Fibroblast of the aortic adventitia (primary cell): ENCODE measurements at regions not wholly inside any gene's neighbourhood (a gene's known extent, or its start where the extent isn't known, plus 50 kb on each side); places are given as distances from the start of the nearest gene placed in this dataset.

Experiments
- DNase-seq: peaks from one replicate; pipeline ENCODE4 v3.0.0-alpha.2; 2010; ENCODE audit warnings: low read depth
- H3K4me3 ChIP-seq: 2 replicates; pipeline ENCODE4 v1.5.1; 2011; ENCODE audit warnings: low read depth, mild to moderate bottlenecking, control low read depth, low read length, moderate library complexity
- TF ChIP-seq, protein P1 (sequence below): IDR thresholded peaks from 2 replicates; pipeline ENCODE4 v1.5.1; 2011; ENCODE audit warnings: mild to moderate bottlenecking, low read length, control low read depth, inconsistent platforms; ENCODE audit not compliant: insufficient read depth

DNA sequence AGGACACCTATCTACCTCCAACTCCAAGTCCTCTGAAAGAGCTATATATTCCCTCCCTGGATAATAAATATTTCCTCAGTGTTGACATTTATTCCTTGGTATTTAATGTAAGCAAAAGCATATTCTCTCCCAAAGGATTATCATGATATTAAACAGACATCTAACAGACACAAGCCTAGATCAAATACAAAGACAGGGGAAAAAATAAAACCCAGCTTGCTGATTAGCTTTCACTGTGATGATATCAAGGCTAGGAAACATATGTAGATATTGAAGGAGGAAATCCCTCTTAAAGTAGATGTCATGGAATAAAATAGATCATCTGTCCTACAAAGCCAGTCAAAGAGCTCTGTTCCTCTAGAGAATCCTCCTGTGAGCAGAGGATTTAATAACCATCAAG, 95.2 kb downstream of the CRPPA start:
- TF ChIP-seq, protein P1, sequence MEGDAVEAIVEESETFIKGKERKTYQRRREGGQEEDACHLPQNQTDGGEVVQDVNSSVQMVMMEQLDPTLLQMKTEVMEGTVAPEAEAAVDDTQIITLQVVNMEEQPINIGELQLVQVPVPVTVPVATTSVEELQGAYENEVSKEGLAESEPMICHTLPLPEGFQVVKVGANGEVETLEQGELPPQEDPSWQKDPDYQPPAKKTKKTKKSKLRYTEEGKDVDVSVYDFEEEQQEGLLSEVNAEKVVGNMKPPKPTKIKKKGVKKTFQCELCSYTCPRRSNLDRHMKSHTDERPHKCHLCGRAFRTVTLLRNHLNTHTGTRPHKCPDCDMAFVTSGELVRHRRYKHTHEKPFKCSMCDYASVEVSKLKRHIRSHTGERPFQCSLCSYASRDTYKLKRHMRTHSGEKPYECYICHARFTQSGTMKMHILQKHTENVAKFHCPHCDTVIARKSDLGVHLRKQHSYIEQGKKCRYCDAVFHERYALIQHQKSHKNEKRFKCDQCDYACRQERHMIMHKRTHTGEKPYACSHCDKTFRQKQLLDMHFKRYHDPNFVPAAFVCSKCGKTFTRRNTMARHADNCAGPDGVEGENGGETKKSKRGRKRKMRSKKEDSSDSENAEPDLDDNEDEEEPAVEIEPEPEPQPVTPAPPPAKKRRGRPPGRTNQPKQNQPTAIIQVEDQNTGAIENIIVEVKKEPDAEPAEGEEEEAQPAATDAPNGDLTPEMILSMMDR = no peak
- no peak overlapping the region for H3K4me3 ChIP-seq
- no peak for DNase-seq

DNA sequence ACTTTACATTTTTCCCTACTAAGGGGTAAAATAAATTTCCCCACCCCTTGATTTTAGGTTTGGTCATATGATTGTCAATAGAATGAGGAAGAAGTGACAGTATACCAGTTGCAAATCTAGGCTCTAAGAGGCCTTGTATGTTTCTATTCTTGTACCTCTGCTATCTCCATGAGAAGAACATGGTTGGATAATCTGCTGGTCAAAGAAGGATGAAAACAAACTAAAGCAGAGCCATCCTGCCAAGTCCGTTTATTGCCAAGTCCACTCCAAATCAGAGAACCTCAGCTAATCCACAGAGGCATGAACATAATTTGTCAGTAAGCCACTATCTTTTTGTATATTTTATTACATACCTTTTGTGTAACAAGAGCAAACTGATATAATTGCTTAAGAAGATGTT, 98.0 kb downstream of the CRPPA start:
- no peak overlapping the region for H3K4me3 ChIP-seq
- no peak for DNase-seq
- TF ChIP-seq, protein P1 = no peak

DNA sequence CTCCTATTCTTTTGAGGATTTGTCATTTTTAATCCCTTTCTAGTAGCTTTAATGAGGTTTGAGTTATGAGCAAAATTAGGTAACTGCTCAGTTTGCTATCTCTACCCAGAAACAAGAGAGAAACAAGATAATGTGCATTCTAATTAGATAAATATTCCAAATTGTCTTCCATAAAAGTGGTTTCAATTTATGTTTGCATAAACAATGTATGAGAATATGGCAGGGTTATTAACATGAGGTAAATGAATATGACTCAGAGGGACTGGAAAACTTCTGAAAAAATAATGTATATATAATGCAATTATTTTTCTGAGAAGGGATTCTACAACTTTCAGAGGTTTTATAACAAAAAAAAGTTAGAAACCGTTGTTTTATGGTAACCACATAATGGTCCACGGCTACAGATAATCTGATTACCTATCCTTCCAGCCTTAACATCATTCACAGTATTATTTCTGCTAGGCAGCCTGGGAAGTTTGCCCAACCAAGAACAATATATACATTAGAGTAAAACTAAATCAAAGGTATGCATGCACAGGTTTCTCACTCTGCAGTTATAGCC, 101.2 kb downstream of the CRPPA start:
- TF ChIP-seq, protein P1 = no peak
- no peak for DNase-seq
- H3K4me3 ChIP-seq = no peak overlapping the region

DNA sequence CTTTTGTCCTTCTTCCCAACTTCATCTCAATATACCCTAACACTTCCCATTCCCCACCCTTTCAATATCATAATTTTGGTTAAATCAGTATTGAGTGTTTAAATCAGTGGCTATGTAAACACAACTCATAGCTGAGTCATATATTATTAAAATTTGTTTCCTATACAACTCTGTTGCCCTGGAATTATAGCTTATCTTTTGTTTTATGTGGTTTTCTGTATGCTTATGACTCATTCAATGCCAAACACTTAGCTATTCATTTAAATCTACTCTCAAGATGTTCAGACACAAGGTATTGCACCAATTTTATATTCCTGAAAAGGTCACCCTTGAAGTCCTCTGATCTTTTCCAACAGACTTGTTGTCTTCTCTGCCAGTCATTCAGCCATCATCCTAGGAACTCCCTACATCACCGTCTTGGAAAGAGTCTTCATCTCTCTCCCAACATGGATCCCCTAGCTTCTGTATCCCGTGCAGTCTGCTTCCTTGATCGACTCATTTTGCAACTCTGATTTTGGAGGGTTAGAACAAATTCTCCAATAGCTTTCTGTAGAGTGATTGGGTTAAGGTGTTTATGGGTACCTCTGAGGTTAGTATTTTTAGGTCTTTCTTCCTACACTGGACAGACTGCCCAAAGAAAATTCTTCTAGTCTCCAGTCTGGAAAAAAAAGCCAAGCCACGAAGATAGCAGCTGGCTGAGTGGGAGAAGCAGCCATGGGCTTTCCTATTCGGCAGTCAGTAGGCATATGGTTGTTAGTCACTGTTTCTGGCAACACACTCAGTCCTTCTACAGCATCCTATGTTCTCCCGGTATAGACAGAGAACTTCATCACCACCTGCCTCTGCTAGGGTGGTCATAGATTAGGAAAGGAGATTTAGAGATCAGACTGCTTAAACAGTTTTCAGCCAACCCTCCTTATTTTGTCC, 102.1 kb downstream of the CRPPA start:
- TF ChIP-seq, protein P1 = no peak
- no peak overlapping the region for H3K4me3 ChIP-seq
- peak; percentile 48 for DNase-seq

DNA sequence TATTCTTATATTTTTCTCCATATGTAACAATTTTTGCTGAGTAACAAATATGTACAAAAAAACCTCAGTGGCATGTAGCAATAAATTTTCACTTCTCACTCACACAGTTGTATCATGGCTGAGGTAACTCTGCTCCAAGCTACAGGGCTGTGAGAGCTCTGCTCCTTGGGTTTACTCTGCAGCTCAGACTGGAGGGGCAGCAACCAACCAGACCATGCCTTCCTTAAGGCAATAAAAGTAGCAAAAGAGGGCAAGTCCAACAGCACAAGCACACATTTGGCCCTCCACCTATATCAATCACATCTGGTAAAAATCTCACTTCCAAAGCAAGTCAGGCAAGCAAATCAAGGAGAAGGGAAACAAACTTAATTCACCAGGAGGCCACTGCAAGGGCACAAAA, 102.9 kb downstream of the CRPPA start:
- TF ChIP-seq, protein P1 = no peak
- H3K4me3 ChIP-seq = no peak overlapping the region
- no peak for DNase-seq

DNA sequence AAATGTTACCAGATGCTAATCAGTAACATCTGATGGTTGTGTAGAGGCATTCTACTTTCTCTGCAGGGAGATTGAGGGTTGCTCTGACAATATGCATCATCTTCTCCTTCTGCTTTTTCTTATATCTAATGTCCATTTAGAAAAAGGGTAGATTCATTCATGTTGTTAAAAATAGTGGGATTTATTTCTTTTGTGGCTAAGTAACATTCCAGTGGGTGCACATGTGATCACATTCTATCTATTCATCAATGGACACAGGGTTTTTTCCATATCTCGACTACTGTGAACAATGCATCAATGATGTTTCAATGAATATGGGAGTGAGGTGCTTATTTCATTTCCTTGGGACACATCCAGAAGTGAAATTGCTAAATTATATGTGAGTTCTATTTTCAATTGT, 103.9 kb downstream of the CRPPA start:
- no peak for DNase-seq
- TF ChIP-seq, protein P1 = no peak
- no peak overlapping the region for H3K4me3 ChIP-seq
